ENCODE measurements at regions not wholly inside any gene's neighbourhood (a gene's known extent, or its start where the extent isn't known, plus 50 kb on each side); places are given as distances from the start of the nearest gene placed in this dataset.

- Histone ChIP-seq H2BK120ac (ENCODE audit: low read depth, low read length) (no peak overlapping the region), H3K14ac (replicated peaks; ENCODE audit: low read depth, low read length) (no peak overlapping the region), H4K8ac (ENCODE audit: low read depth in 2 of 2, low read length in 2 of 2) (no peak overlapping the region), H3K4me1 (ENCODE audit: control insufficient read depth, insufficient read depth, low read length) (no peaks in the 10 kb centered on the region), H4K20me1 (ENCODE audit: insufficient read depth, low read length) (no peaks in the 10 kb centered on the region), H2BK20ac (ENCODE audit: low read depth, low read length) (no peak overlapping the region), H3K4me2 (ENCODE audit: low read depth, low read length) (no peak overlapping the region), H3K4me3 (ENCODE audit: insufficient read depth, low read depth, low read length) (no peak overlapping the region), H3K18ac (ENCODE audit: low read depth, low read length) (no peak overlapping the region), H3K56ac (ENCODE audit: extremely low read depth, insufficient read depth, low read length) (no peak overlapping the region), H2AK5ac (ENCODE audit: low read depth, low read length) (no peak overlapping the region), H2BK15ac (ENCODE audit: low read depth, low read length) (no peak overlapping the region), H3K4ac (ENCODE audit: low read depth, low read length) (no peak overlapping the region), H4K5ac (ENCODE audit: low read depth, low read length) (no peak overlapping the region), H3K27me3 (ENCODE audit: control insufficient read depth, insufficient read depth, low read length) (no peaks in the 10 kb centered on the region), H2AFZ (replicated peaks; ENCODE audit: low read length, poor library complexity) (no peak overlapping the region), H3K9ac (ENCODE audit: low read depth, low read length) (no peak overlapping the region), H3K27ac (ENCODE audit: insufficient read depth, low read length) (no peak overlapping the region), H3K23ac (ENCODE audit: low read depth, low read length) (no peak overlapping the region), H2BK5ac (ENCODE audit: low read depth, low read length, poor library complexity, severe bottlenecking) (no peak overlapping the region), H3K9me1 (ENCODE audit: insufficient read depth, low read length) (no peaks in the 10 kb centered on the region), H3K9me3 (ENCODE audit: control insufficient read depth, insufficient read depth, low read length) (no peaks in the 10 kb centered on the region), H3K36me3 (ENCODE audit: control insufficient read depth, insufficient read depth, low read length) (no peaks in the 10 kb centered on the region), H4K91ac (ENCODE audit: insufficient read depth, low read depth, low read length) (no peak overlapping the region), H3K79me1 (ENCODE audit: low read depth in 1 of 2, low read length in 2 of 2) (no peaks in the 10 kb centered on the region), H2AK9ac (replicated peaks; ENCODE audit: low read depth, low read length, poor library complexity) (no peak overlapping the region)
- in situ Hi-C loops (cut with MboI; ENCODE audit: low sequenced_read_pairs) (no loop called here), intact Hi-C loops (cut with micrococcal nuclease) (no loop called here), dilution Hi-C loops (cut with HindIII; ENCODE audit: low sequenced_read_pairs, unreplicated experiment) (no loop called here)
- ChIA-PET CTCF (no interaction called here), POLR2A (ENCODE audit: unreplicated experiment) (no interaction called here)
- no TSS peak for BruUV-seq (replicated peaks)
- DNase-seq: peak; percentile 1
- no peak for ATAC-seq (ENCODE audit: low read depth)
- no peak for TF ChIP-seq NFE2L2 (IDR thresholded peaks at IDR 0.05; ENCODE audit: low read depth, low read length)
- TF ChIP-seq RCOR1 (IDR thresholded peaks at IDR 0.05; ENCODE audit: insufficient replicate concordance, low read length): no peak
- TF ChIP-seq POLR2A (IDR thresholded peaks at IDR 0.05; ENCODE audit: low read depth, low read length): no peak
- no peak for TF ChIP-seq MAZ (IDR thresholded peaks at IDR 0.05; ENCODE audit: borderline replicate concordance, low read depth, low read length)
- no peak for TF ChIP-seq MXI1 (IDR thresholded peaks at IDR 0.05; ENCODE audit: borderline replicate concordance, low read depth, low read length)
- no peak for TF ChIP-seq USF2 (IDR thresholded peaks at IDR 0.05; ENCODE audit: low read depth, low read length)
- no peak for TF ChIP-seq ELK1 (IDR thresholded peaks at IDR 0.05; ENCODE audit: borderline replicate concordance, low read depth, low read length)
- WGBS, 2 experiments (ENCODE audit: extremely low coverage in 2 of 2, insufficient read length in 1 of 2): no CpG with 5 or more reads among the region's 1 CpG
These were observed 1637.4 kb downstream of the PCDH9 start for GRCh38 chr13:65592731-65593130.
